CD14-positive monocyte (primary cell): ENCODE measurements at regions not wholly inside any gene's neighbourhood (a gene's known extent, or its start where the extent isn't known, plus 50 kb on each side); places are given as distances from the start of the nearest gene placed in this dataset.

Experiments
- DNase-seq, 3 donors: peaks; one replicate each; pipeline ENCODE4 v3.0.0-alpha.2; 2011 to 2022
- H2AFZ ChIP-seq: 2 replicates; pipeline ENCODE4 v1.6.0; 2012; ENCODE audit warnings: mild to moderate bottlenecking, low read depth, low read length, inconsistent platforms; ENCODE audit not compliant: insufficient read depth, poor library complexity, severe bottlenecking
- H3K27ac ChIP-seq, 2 donors: 1 replicate in 1 of 2; 2 replicates in 1 of 2; pipeline ENCODE4 v1.5.1; 2012 to 2013; ENCODE audit warnings: low read length in 2 of 2, control low read depth in 1 of 2, inconsistent platforms in 1 of 2, low read depth in 1 of 2, mild to moderate bottlenecking in 1 of 2
- H3K27me3 ChIP-seq, 2 donors: one replicate each; pipeline versions ENCODE4 v1.6.0 to v1.6.1; 2011 to 2013; ENCODE audit warnings: low read length in 2 of 2; ENCODE audit not compliant: control insufficient read depth in 2 of 2, insufficient read depth in 2 of 2
- H3K36me3 ChIP-seq, 2 donors: replicated peaks in 1 of 2; 1 replicate in 1 of 2; 2 replicates in 1 of 2; pipeline versions ENCODE4 v1.5.1 to v1.6.1; 2012 to 2013; ENCODE audit warnings: low read length in 2 of 2, control low read depth in 1 of 2, inconsistent platforms in 1 of 2, mild to moderate bottlenecking in 1 of 2; ENCODE audit not compliant: insufficient read depth in 2 of 2, control insufficient read depth in 1 of 2
- H3K4me1 ChIP-seq, 2 donors: 1 replicate in 1 of 2; 2 replicates in 1 of 2; pipeline versions ENCODE4 v1.5.1 to v1.6.1; 2012 to 2013; ENCODE audit warnings: low read length in 2 of 2, control low read depth in 1 of 2, inconsistent platforms in 1 of 2, mild to moderate bottlenecking in 1 of 2, moderate library complexity in 1 of 2; ENCODE audit not compliant: insufficient read depth in 2 of 2, control insufficient read depth in 1 of 2
- H3K4me2 ChIP-seq: replicated peaks from 2 replicates; pipeline ENCODE3; 2012; ENCODE audit warnings: low read length, moderate library complexity, mild to moderate bottlenecking; ENCODE audit not compliant: poor library complexity, severe bottlenecking; ENCODE audit errors: extremely low read depth
- H3K4me3 ChIP-seq, 3 experiments: fragments of 200-600 bp in 1 of 3; sonication (generic) in 1 of 3; replicated peaks in 1 of 3; 1 replicate in 2 of 3; 2 replicates in 1 of 3; pipeline ENCODE4 v1.5.1; 2011 to 2013; ENCODE audit warnings: low read length in 3 of 3, mild to moderate bottlenecking in 3 of 3, control low read depth in 2 of 3, low read depth in 2 of 3, inconsistent platforms in 1 of 3, moderate library complexity in 1 of 3
- H3K79me2 ChIP-seq: 2 replicates; pipeline ENCODE4 v1.6.0; 2012; ENCODE audit warnings: mild to moderate bottlenecking, control low read depth, inconsistent platforms, low read length, moderate library complexity; ENCODE audit not compliant: insufficient read depth
- H3K9ac ChIP-seq: 2 replicates; pipeline ENCODE4 v1.6.0; 2017; ENCODE audit warnings: low read length, mild to moderate bottlenecking; ENCODE audit not compliant: insufficient read depth, poor library complexity, severe bottlenecking
- H3K9me3 ChIP-seq, 2 donors: replicated peaks in 1 of 2; 1 replicate in 1 of 2; 2 replicates in 1 of 2; pipeline versions ENCODE4 v1.5.1 to v1.6.1; 2012 to 2013; ENCODE audit warnings: low read length in 2 of 2, control low read depth in 1 of 2; ENCODE audit not compliant: control insufficient read depth in 1 of 2, insufficient read depth in 1 of 2
- H4K20me1 ChIP-seq: 2 replicates; pipeline ENCODE4 v1.6.0; 2012; ENCODE audit warnings: mild to moderate bottlenecking, low read length, control low read depth, moderate library complexity; ENCODE audit not compliant: insufficient read depth
- H3K27ac Mint-ChIP-seq, 7 donors: one replicate each; pipeline ENCODE4 v1.8.0; 2020; ENCODE audit warnings: mild to moderate bottlenecking in 7 of 7, mixed read lengths in 7 of 7, moderate library complexity in 6 of 7, inconsistent platforms in 2 of 7
- H3K27me3 Mint-ChIP-seq, 3 donors: one replicate each; pipeline ENCODE4 v1.8.0; 2021 to 2022; ENCODE audit warnings: low read depth in 3 of 3, mild to moderate bottlenecking in 3 of 3, mixed read lengths in 3 of 3, moderate library complexity in 3 of 3, inconsistent platforms in 1 of 3
- H3K36me3 Mint-ChIP-seq, 2 donors: one replicate each; pipeline ENCODE4 v1.8.0; 2020; ENCODE audit warnings: mixed read lengths in 2 of 2, inconsistent platforms in 1 of 2, mild to moderate bottlenecking in 1 of 2
- H3K4me1 Mint-ChIP-seq: one replicate; pipeline ENCODE4 v1.8.0; 2020; ENCODE audit warnings: mild to moderate bottlenecking, mixed read lengths
- H3K4me3 Mint-ChIP-seq, 2 donors: one replicate each; pipeline ENCODE4 v1.8.0; 2020; ENCODE audit warnings: mild to moderate bottlenecking in 2 of 2, mixed read lengths in 2 of 2, moderate library complexity in 1 of 2
- H3K9me3 Mint-ChIP-seq, 7 donors: one replicate each; pipeline ENCODE4 v1.8.0; 2020 to 2022; ENCODE audit warnings: mixed read lengths in 7 of 7, mild to moderate bottlenecking in 6 of 7, moderate library complexity in 6 of 7, inconsistent platforms in 2 of 7
- WGBS: methylation state at CpG from one replicate; pipeline ENCODE4 v1.1.5; 2013; ENCODE audit warnings: missing lambda C conversion rate; ENCODE audit not compliant: insufficient coverage; 5-methylcytosine and 5-hydroxymethylcytosine counted together
- intact Hi-C, 2 donors: fragments of 100-400 bp; cut with micrococcal nuclease; formaldehyde crosslinking; loops; one replicate each; pipeline versions ENCODE4 v1.15.0 to v1.15.1; 2023
- TF ChIP-seq, protein P1 (sequence below): fragments of 200-600 bp; IDR thresholded peaks from one replicate; pipeline ENCODE4 v1.8.0; 2022; ENCODE audit warnings: antibody characterized with exemption, mild to moderate bottlenecking

DNA sequence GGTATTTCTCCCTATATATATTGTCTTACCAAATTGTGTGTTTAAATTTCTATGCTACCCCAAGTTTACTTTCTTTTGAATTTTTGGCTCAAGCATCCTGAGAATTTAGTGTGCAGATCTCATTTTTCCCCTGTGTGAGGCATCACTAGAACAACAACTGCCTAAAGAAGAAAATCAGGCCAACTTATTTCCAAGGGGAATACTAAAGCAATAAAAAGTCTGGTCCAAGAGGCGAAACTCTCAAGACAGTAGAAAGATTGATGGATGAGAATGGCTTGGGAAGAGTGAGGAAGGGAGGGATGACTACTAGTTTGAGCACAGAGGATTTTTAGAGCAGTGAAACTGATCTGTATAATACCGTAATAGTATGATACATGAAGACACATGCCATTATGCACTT is 86.3 kb upstream of the CFAP20DC start:
- Mint-ChIP-seq H3K36me3 (no peaks in the 10 kb centered on the region), H3K27me3 (no peaks in the 10 kb centered on the region), H3K27ac (no peak overlapping the region), H3K4me3 (no peak overlapping the region), H3K4me1 (peaks cover 7% of the 10 kb centered on the region), H3K9me3 (peaks cover 0 to 3% (median 0%) of the 10 kb centered on the region in 7 donors)
- no peaks in the 10 kb centered on the region for H3K27me3 ChIP-seq
- H3K4me3 ChIP-seq = no peak overlapping the region
- intact Hi-C loops = no loop called here
- peaks cover 4 to 8% of the 10 kb centered on the region in 2 donors for H3K4me1 ChIP-seq
- no peaks in the 10 kb centered on the region for H3K79me2 ChIP-seq
- no peaks in the 10 kb centered on the region for H4K20me1 ChIP-seq
- no peaks in the 10 kb centered on the region for H3K9me3 ChIP-seq
- TF ChIP-seq, protein P1, sequence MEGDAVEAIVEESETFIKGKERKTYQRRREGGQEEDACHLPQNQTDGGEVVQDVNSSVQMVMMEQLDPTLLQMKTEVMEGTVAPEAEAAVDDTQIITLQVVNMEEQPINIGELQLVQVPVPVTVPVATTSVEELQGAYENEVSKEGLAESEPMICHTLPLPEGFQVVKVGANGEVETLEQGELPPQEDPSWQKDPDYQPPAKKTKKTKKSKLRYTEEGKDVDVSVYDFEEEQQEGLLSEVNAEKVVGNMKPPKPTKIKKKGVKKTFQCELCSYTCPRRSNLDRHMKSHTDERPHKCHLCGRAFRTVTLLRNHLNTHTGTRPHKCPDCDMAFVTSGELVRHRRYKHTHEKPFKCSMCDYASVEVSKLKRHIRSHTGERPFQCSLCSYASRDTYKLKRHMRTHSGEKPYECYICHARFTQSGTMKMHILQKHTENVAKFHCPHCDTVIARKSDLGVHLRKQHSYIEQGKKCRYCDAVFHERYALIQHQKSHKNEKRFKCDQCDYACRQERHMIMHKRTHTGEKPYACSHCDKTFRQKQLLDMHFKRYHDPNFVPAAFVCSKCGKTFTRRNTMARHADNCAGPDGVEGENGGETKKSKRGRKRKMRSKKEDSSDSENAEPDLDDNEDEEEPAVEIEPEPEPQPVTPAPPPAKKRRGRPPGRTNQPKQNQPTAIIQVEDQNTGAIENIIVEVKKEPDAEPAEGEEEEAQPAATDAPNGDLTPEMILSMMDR = no peak
- WGBS = no CpG with 5 or more reads among the region's 2 CpGs
- H3K27ac ChIP-seq = no peak overlapping the region
- H3K4me2 ChIP-seq = no peak overlapping the region
- H3K36me3 ChIP-seq = no peaks in the 10 kb centered on the region
- no peak overlapping the region for H3K9ac ChIP-seq
- DNase-seq = no peak
- no peak overlapping the region for H2AFZ ChIP-seq

DNA sequence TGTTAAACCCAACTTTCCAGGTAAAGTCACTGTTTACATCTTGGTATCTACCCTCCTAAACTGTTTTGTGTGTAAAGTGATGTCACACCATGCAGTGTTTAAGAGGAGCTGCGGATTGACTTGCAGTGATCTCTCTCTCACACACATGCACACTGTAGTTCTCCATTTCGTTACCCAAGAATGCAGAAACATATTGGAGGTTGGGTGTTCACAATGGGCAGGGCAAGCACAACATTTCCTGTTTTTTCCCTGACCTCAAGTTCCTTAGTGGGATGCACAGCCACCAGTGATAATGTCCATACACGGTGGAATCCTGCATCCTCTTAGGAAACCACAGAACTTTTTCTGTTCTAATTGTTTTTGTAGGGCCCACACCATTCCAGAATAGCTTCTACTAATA is 85.3 kb upstream of the CFAP20DC start:
- intact Hi-C loops = no loop called here
- Mint-ChIP-seq H3K27me3 (no peaks in the 10 kb centered on the region), H3K27ac (no peak overlapping the region), H3K4me1 (peaks cover 7% of the 10 kb centered on the region), H3K4me3 (no peak overlapping the region), H3K36me3 (no peaks in the 10 kb centered on the region), H3K9me3 (peaks cover 0 to 3% (median 0%) of the 10 kb centered on the region in 7 donors)
- H4K20me1 ChIP-seq = no peaks in the 10 kb centered on the region
- TF ChIP-seq, protein P1 = no peak
- H3K79me2 ChIP-seq = no peaks in the 10 kb centered on the region
- H3K27ac ChIP-seq = no peak overlapping the region
- no CpG with 5 or more reads among the region's 3 CpGs for WGBS
- no peak overlapping the region for H3K9ac ChIP-seq
- H2AFZ ChIP-seq = no peak overlapping the region
- H3K27me3 ChIP-seq = no peaks in the 10 kb centered on the region
- H3K4me3 ChIP-seq = no peak overlapping the region
- H3K4me2 ChIP-seq = no peak overlapping the region
- peaks cover 4 to 8% of the 10 kb centered on the region in 2 donors for H3K4me1 ChIP-seq
- no peaks in the 10 kb centered on the region for H3K36me3 ChIP-seq
- peak in 2 of 3 donors; percentile 9 to 43 for DNase-seq
- H3K9me3 ChIP-seq = no peaks in the 10 kb centered on the region
